C4-2B (cell line): ENCODE measurements at regions not wholly inside any gene's neighbourhood (a gene's known extent, or its start where the extent isn't known, plus 50 kb on each side); places are given as distances from the start of the nearest gene placed in this dataset.

ENCODE experiments used
- ZFX ChIP-seq: fragments of 450-650 bp; IDR thresholded peaks from 2 replicates; pipeline ENCODE4 v1.6.1; 2017
- TF ChIP-seq, protein P1 (sequence below): fragments of 450-650 bp; conservative IDR thresholded peaks from 2 replicates; pipeline ENCODE4 v1.5.1; 2017; ENCODE audit warnings: mild to moderate bottlenecking

GRCh38 chr13:76826527-76826926 is 59.7 kb downstream of the KCTD12 start:
- TF ChIP-seq, protein P1, sequence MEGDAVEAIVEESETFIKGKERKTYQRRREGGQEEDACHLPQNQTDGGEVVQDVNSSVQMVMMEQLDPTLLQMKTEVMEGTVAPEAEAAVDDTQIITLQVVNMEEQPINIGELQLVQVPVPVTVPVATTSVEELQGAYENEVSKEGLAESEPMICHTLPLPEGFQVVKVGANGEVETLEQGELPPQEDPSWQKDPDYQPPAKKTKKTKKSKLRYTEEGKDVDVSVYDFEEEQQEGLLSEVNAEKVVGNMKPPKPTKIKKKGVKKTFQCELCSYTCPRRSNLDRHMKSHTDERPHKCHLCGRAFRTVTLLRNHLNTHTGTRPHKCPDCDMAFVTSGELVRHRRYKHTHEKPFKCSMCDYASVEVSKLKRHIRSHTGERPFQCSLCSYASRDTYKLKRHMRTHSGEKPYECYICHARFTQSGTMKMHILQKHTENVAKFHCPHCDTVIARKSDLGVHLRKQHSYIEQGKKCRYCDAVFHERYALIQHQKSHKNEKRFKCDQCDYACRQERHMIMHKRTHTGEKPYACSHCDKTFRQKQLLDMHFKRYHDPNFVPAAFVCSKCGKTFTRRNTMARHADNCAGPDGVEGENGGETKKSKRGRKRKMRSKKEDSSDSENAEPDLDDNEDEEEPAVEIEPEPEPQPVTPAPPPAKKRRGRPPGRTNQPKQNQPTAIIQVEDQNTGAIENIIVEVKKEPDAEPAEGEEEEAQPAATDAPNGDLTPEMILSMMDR: no peak
- TF ChIP-seq ZFX: no peak
